ENCODE measurements at regions not wholly inside any gene's neighbourhood (a gene's known extent, or its start where the extent isn't known, plus 50 kb on each side); places are given as distances from the start of the nearest gene placed in this dataset.

DNA sequence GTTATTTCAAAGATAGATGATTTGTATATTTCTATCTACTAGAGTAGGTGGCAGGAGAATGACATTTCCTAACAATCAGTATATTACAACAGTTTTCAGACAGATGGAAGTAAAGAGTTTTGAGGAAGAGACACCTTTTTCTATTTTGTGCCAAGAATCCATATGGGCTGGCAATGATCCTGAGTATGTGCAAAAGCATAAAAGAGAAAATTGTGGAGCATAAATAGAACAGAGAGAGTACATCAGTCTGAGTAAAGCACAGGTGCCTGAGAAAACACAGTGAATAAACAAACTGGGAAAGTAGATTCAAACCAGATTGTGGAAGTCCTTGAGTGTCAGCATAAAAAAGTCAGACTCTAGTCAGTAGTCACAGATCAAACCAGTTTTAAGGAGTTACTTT lies 96.8 kb upstream of the WDR44 start:
- H3K9me3 ChIP-seq, result peaks cover 0 to 6% (median 0%) of the 10 kb centered on the region in 4 donors
- H3K27ac ChIP-seq, result no peak overlapping the region
- no peaks in the 10 kb centered on the region for H3K27me3 ChIP-seq
- no peaks in the 10 kb centered on the region for H3K4me1 ChIP-seq
- H3K36me3 ChIP-seq, result no peaks in the 10 kb centered on the region
- intact Hi-C loops (cut with DNase I; ENCODE audit: low total_unique reads), result no loop called here
- DNase-seq, result no peak
- H3K4me3 ChIP-seq, result no peak overlapping the region
- TF ChIP-seq POLR2A (IDR thresholded peaks at IDR 0.05) (no peak), POLR2AphosphoS5 (IDR thresholded peaks at IDR 0.05) (no peak), CTCF (IDR thresholded peaks at IDR 0.05) (no peak), EP300 (IDR thresholded peaks at IDR 0.05) (no peak)

- Histone ChIP-seq H3K4me3 (no peak overlapping the region), H3K4me1 (no peaks in the 10 kb centered on the region), H3K27ac (no peak overlapping the region), H3K9me3 (peaks cover 0 to 6% (median 0%) of the 10 kb centered on the region in 4 donors), H3K36me3 (no peaks in the 10 kb centered on the region), H3K27me3 (no peaks in the 10 kb centered on the region)
- no peak for DNase-seq
- no peak for TF ChIP-seq POLR2A (IDR thresholded peaks at IDR 0.05)
- no peak for TF ChIP-seq POLR2AphosphoS5 (IDR thresholded peaks at IDR 0.05)
- TF ChIP-seq EP300 (IDR thresholded peaks at IDR 0.05), result no peak
- no peak for TF ChIP-seq CTCF (IDR thresholded peaks at IDR 0.05)
- intact Hi-C loops (cut with DNase I; ENCODE audit: low total_unique reads), result no loop called here
- WGBS, 5 donors, result 82 to 100% (median 92%) methylated on average over 1 of the region's 1 CpG
Measured at GRCh38 chrX:118250445-118250844, 95.5 kb upstream of the WDR44 start.

DNA sequence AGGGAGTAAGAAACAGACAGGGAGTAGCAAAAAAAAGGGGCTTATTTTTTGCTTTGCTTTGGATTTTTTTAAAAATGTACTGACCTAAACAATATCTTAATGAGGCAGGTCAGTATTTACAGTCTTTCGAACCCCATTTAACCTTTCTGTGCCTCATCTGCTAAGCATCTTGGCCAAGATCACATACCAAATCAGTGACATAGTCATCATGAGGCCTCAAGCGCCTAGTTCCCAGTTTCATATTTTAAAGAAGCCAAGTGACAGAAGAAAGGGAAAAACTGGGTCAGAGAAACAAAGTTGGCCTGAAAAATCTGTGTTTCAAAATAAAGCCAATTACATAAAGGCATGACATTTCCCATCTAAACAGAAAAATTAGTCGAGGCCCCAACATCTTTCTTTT lies 94.6 kb upstream of the WDR44 start:
- Histone ChIP-seq H3K4me3 (no peak overlapping the region), H3K27ac (no peak overlapping the region), H3K4me1 (no peaks in the 10 kb centered on the region), H3K36me3 (no peaks in the 10 kb centered on the region), H3K27me3 (no peaks in the 10 kb centered on the region), H3K9me3 (peaks cover 0 to 3% (median 0%) of the 10 kb centered on the region in 4 donors)
- intact Hi-C loops (cut with DNase I; ENCODE audit: low total_unique reads), result no loop called here
- TF ChIP-seq POLR2A (IDR thresholded peaks at IDR 0.05), result no peak
- DNase-seq, result peak in 1 of 2 donors; percentile 55
- 59 to 78% (median 68%) methylated on average over 3 of the region's 3 CpGs for WGBS, 5 donors

GRCh38 chrX:118252967-118253366 lies 92.9 kb upstream of the WDR44 start:
- WGBS, 5 donors, result 83 to 100% (median 86%) methylated on average over 2 of the region's 2 CpGs

More at GRCh38 chrX:118252967-118253366, 92.9 kb upstream of the WDR44 start:
- no peak overlapping the region for H3K27ac ChIP-seq
- no peak for DNase-seq
- no peaks in the 10 kb centered on the region for H3K9me3 ChIP-seq
- no peak overlapping the region for H3K4me3 ChIP-seq
- intact Hi-C loops (cut with DNase I; ENCODE audit: low total_unique reads), result no loop called here
- H3K36me3 ChIP-seq, result no peaks in the 10 kb centered on the region
- H3K4me1 ChIP-seq, result no peaks in the 10 kb centered on the region
- H3K27me3 ChIP-seq, result no peaks in the 10 kb centered on the region
- TF ChIP-seq EP300 (IDR thresholded peaks at IDR 0.05) (no peak), POLR2A (IDR thresholded peaks at IDR 0.05) (no peak), POLR2AphosphoS5 (IDR thresholded peaks at IDR 0.05) (no peak), CTCF (IDR thresholded peaks at IDR 0.05) (no peak)

All from stomach (tissue), 8 donors.